ENCODE measurements at regions not wholly inside any gene's neighbourhood (a gene's known extent, or its start where the extent isn't known, plus 50 kb on each side); places are given as distances from the start of the nearest gene placed in this dataset.

DNA sequence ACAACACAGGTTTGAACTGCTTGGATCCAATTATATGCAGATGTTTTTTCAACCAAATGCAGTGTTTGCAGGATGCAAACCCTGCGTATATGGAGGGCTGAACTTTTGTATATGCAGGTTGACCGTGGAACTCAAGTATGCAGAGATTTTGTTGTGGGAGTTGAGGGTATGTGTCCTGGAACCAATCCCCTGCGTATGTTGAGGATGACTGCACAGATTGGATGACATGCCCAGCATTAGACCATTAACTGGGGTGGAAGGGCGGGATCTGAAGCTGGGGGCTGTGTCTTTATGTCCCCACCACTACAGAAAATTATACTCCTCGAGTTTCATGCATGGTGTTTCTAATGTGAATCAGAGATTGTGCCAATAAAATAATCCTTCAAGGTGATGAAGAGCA, 162.2 kb upstream of the RMST start:
- no peak overlapping the region for H3K27ac Mint-ChIP-seq (ENCODE audit: unreplicated experiment)
- H3K27me3 Mint-ChIP-seq (ENCODE audit: low read depth, unreplicated experiment), result peaks cover 2% of the 10 kb centered on the region
- H3K9ac ChIP-seq (ENCODE audit: low read length), result no peak overlapping the region
- H3K27me3 ChIP-seq (ENCODE audit: insufficient read depth, low read length), result no peaks in the 10 kb centered on the region
- no peaks in the 10 kb centered on the region for H3K36me3 ChIP-seq (ENCODE audit: insufficient read depth, low read length)
- peaks cover 7% of the 10 kb centered on the region for H3K4me1 Mint-ChIP-seq (ENCODE audit: low read depth, unreplicated experiment)
- FAIRE-seq (no peak), DNase-seq (ENCODE audit: low read depth) (no peak)
- TF ChIP-seq CTCF (IDR thresholded peaks at IDR 0.05; ENCODE audit: insufficient read depth, low read depth, low read length), result no peak
- TF ChIP-seq EZH2 (IDR thresholded peaks at IDR 0.05; ENCODE audit: insufficient read depth, low read length), result no peak
- H3K4me3 ChIP-seq (ENCODE audit: insufficient read depth, low read depth, low read length), result no peak overlapping the region
- H3K79me2 ChIP-seq (ENCODE audit: insufficient read depth, low read length), result no peaks in the 10 kb centered on the region
- H2AFZ ChIP-seq (ENCODE audit: low read depth, low read length), result no peak overlapping the region
- no peaks in the 10 kb centered on the region for H3K4me1 ChIP-seq (ENCODE audit: insufficient read depth, low read length)
- H3K36me3 Mint-ChIP-seq (ENCODE audit: low read depth, unreplicated experiment), result no peaks in the 10 kb centered on the region
- H3K4me2 ChIP-seq (ENCODE audit: low read length), result no peak overlapping the region
- no peaks in the 10 kb centered on the region for H4K20me1 ChIP-seq (ENCODE audit: insufficient read depth, low read length)
- no peak overlapping the region for H3K27ac ChIP-seq (ENCODE audit: low read depth, low read length)
- H3K4me3 Mint-ChIP-seq (ENCODE audit: unreplicated experiment), result no peak overlapping the region
- no peaks in the 10 kb centered on the region for H3K9me3 Mint-ChIP-seq (ENCODE audit: unreplicated experiment)
- peaks cover 2% of the 10 kb centered on the region for H3K9me3 ChIP-seq (ENCODE audit: insufficient read depth, low read depth, low read length)

DNA sequence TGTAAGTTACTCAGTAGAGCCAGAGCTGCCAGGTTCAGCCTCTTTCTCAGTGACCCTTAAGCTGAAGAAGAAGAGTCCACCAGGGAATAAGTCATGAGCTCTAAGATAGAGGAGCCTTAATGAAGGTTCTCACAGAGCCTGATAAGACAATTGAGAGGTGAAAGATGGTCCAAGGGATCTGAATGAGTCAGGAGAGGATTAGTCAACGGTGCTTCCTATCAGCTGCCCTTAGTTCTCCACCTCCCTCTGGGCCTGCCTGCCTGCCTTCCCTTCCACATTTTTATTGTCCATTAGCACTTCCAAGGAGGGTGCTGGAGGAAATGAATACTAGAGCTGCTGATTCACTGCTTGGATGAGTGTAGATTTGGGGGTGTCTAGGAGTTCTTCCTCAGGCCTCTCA, 161.7 kb upstream of the RMST start:
- Histone ChIP-seq H3K9ac (ENCODE audit: low read length) (no peak overlapping the region), H3K4me1 (ENCODE audit: insufficient read depth, low read length) (no peaks in the 10 kb centered on the region), H3K4me3 (ENCODE audit: insufficient read depth, low read depth, low read length) (no peak overlapping the region), H3K27me3 (ENCODE audit: insufficient read depth, low read length) (no peaks in the 10 kb centered on the region), H3K79me2 (ENCODE audit: insufficient read depth, low read length) (no peaks in the 10 kb centered on the region), H2AFZ (ENCODE audit: low read depth, low read length) (no peak overlapping the region), H4K20me1 (ENCODE audit: insufficient read depth, low read length) (no peaks in the 10 kb centered on the region), H3K27ac (ENCODE audit: low read depth, low read length) (no peak overlapping the region), H3K4me2 (ENCODE audit: low read length) (no peak overlapping the region), H3K9me3 (ENCODE audit: insufficient read depth, low read depth, low read length) (no peaks in the 10 kb centered on the region), H3K36me3 (ENCODE audit: insufficient read depth, low read length) (no peaks in the 10 kb centered on the region)
- FAIRE-seq (no peak), DNase-seq (ENCODE audit: low read depth) (peak; percentile 3)
- Mint-ChIP-seq H3K27ac (ENCODE audit: unreplicated experiment) (no peak overlapping the region), H3K9me3 (ENCODE audit: unreplicated experiment) (no peaks in the 10 kb centered on the region), H3K27me3 (ENCODE audit: low read depth, unreplicated experiment) (peaks cover 2% of the 10 kb centered on the region), H3K4me1 (ENCODE audit: low read depth, unreplicated experiment) (peaks cover 7% of the 10 kb centered on the region), H3K36me3 (ENCODE audit: low read depth, unreplicated experiment) (no peaks in the 10 kb centered on the region), H3K4me3 (ENCODE audit: unreplicated experiment) (no peak overlapping the region)
- TF ChIP-seq EZH2 (IDR thresholded peaks at IDR 0.05; ENCODE audit: insufficient read depth, low read length), result no peak
- TF ChIP-seq CTCF (IDR thresholded peaks at IDR 0.05; ENCODE audit: insufficient read depth, low read depth, low read length), result no peak

DNA sequence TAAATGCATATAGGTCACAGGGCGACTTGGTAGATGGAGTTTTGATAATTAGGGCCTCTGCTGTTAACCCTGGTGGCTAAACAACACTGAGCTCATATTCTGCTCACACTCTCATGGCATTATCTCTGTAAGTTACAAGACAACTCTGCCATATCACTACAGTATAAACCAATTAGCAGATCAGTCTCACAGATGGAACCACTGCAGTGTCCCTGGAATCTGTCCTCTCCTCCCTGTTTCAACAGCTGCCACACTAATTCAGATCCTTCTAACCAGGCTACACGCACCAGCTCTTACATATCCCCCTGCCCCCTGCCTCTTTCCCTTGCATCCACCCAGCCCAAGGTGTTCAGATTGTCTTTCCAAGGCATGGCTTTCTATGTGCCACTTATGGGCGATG, 161.0 kb upstream of the RMST start:
- Mint-ChIP-seq H3K9me3 (ENCODE audit: unreplicated experiment) (no peaks in the 10 kb centered on the region), H3K4me1 (ENCODE audit: low read depth, unreplicated experiment) (peaks cover 7% of the 10 kb centered on the region), H3K4me3 (ENCODE audit: unreplicated experiment) (no peak overlapping the region), H3K27ac (ENCODE audit: unreplicated experiment) (no peak overlapping the region), H3K36me3 (ENCODE audit: low read depth, unreplicated experiment) (no peaks in the 10 kb centered on the region), H3K27me3 (ENCODE audit: low read depth, unreplicated experiment) (peaks cover 2% of the 10 kb centered on the region)
- DNase-seq (ENCODE audit: low read depth) (no peak), FAIRE-seq (no peak)
- Histone ChIP-seq H3K27ac (ENCODE audit: low read depth, low read length) (no peak overlapping the region), H3K36me3 (ENCODE audit: insufficient read depth, low read length) (no peaks in the 10 kb centered on the region), H3K79me2 (ENCODE audit: insufficient read depth, low read length) (no peaks in the 10 kb centered on the region), H3K9me3 (ENCODE audit: insufficient read depth, low read depth, low read length) (no peaks in the 10 kb centered on the region), H3K4me1 (ENCODE audit: insufficient read depth, low read length) (no peaks in the 10 kb centered on the region), H2AFZ (ENCODE audit: low read depth, low read length) (no peak overlapping the region), H3K4me2 (ENCODE audit: low read length) (no peak overlapping the region), H4K20me1 (ENCODE audit: insufficient read depth, low read length) (no peaks in the 10 kb centered on the region), H3K9ac (ENCODE audit: low read length) (no peak overlapping the region), H3K4me3 (ENCODE audit: insufficient read depth, low read depth, low read length) (no peak overlapping the region), H3K27me3 (ENCODE audit: insufficient read depth, low read length) (no peaks in the 10 kb centered on the region)
- TF ChIP-seq CTCF (IDR thresholded peaks at IDR 0.05; ENCODE audit: insufficient read depth, low read depth, low read length) (no peak), EZH2 (IDR thresholded peaks at IDR 0.05; ENCODE audit: insufficient read depth, low read length) (no peak)
